ENCODE measurements at regions not wholly inside any gene's neighbourhood (a gene's known extent, or its start where the extent isn't known, plus 50 kb on each side); places are given as distances from the start of the nearest gene placed in this dataset.
"Not testable (repeated sequence)": the region's sequence is repeated elsewhere in the genome, so short reads cannot be mapped to it uniquely, and the experiment has no call there.

DNA sequence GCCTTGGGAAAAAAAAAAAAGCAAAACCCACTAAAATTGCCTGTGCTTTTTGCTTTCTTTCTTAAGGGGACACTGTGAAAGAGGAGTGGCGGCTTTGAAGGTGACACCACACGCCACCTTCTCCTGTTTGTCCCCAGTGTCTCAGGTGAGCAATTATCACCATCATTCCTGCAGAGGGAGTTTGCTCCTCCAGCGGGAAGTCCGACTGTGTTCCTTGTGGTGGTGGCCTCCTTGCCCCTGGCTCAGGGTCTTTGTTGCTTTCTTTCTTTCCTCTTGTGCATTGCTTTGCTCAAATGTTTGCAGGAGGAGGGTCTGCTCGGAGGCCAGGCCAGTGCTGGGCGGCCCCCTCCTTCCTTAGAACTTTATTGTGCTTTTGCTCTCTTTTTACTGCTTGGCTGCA lies 164.3 kb upstream of the CXCR4 start:
- Histone ChIP-seq H3K9me3 (ENCODE audit: low read depth, low read length, poor library complexity, severe bottlenecking) (no peaks in the 10 kb centered on the region), H3K36me3 (ENCODE audit: insufficient read depth, low read length, poor library complexity, severe bottlenecking) (no peaks in the 10 kb centered on the region), H3K4me3 (ENCODE audit: low read depth, low read length, poor library complexity, severe bottlenecking) (no peak overlapping the region), H3K27me3 (replicated peaks; ENCODE audit: insufficient read depth, low read depth, low read length, poor library complexity) (peaks cover 3% of the 10 kb centered on the region), H3K27ac (ENCODE audit: low read depth, low read length, poor library complexity, severe bottlenecking) (no peak overlapping the region), H3K4me1 (ENCODE audit: insufficient read depth, low read length, poor library complexity, severe bottlenecking) (no peaks in the 10 kb centered on the region)
- POLR2A ChIA-PET (ENCODE audit: low non-redundant PET) = no interaction called here
- DNase-seq (ENCODE audit: low spot score) = no peak
- no TSS peak for BruUV-seq (replicated peaks)
- TF ChIP-seq, protein P1, sequence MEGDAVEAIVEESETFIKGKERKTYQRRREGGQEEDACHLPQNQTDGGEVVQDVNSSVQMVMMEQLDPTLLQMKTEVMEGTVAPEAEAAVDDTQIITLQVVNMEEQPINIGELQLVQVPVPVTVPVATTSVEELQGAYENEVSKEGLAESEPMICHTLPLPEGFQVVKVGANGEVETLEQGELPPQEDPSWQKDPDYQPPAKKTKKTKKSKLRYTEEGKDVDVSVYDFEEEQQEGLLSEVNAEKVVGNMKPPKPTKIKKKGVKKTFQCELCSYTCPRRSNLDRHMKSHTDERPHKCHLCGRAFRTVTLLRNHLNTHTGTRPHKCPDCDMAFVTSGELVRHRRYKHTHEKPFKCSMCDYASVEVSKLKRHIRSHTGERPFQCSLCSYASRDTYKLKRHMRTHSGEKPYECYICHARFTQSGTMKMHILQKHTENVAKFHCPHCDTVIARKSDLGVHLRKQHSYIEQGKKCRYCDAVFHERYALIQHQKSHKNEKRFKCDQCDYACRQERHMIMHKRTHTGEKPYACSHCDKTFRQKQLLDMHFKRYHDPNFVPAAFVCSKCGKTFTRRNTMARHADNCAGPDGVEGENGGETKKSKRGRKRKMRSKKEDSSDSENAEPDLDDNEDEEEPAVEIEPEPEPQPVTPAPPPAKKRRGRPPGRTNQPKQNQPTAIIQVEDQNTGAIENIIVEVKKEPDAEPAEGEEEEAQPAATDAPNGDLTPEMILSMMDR (conservative IDR thresholded peaks at IDR 0.05; ENCODE audit: low read depth, low read length) = no peak
- TF ChIP-seq EZH2 (IDR thresholded peaks at IDR 0.05; ENCODE audit: borderline replicate concordance, low read depth, low read length, poor library complexity, severe bottlenecking) = no peak
- intact Hi-C loops (cut with micrococcal nuclease; ENCODE audit: unreplicated experiment) = no loop called here
- CTCF ChIA-PET = no interaction called here

DNA sequence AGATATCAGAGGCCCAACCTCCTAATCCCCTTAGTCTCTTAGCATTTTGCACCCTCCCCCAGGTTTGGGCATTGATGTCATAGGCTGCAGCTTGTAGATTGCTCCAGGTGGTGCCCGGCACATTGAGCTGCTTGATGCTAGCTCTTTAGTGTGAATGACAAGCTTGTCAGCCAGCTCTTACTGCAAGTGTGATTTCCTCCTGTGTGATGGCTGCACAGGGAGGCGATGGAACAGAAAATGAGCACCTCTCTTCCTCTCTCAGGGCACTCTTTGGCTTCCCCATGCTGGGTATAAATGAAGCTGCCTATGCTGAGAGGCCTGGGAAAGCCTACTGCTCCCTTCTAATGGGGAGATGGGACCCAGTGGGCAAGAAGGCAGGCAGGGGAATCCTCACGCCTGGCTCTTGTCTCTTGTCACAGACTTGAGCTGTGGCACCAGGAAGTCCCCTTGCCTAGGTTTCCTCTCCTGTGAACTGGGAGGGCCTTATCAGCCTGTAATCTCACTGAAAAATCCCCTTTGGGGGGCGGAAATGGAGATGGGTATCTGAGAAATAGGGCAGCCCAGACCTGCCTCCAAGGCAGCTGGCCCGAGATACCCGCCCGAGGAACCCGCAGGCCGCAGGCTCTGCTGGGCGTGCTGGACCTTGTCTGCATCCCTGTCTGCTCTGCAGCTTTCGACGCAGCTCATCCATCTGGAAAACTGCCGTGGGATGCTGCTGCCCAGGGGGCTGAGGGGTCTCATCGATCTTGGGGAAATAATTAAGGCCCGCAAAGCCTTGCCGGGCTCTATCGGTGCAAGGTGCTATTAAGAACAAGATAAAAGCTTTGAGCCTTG lies 163.5 kb upstream of the CXCR4 start:
- Histone ChIP-seq H3K9me3 (ENCODE audit: low read depth, low read length, poor library complexity, severe bottlenecking) (no peaks in the 10 kb centered on the region), H3K4me3 (ENCODE audit: low read depth, low read length, poor library complexity, severe bottlenecking) (no peak overlapping the region), H3K36me3 (ENCODE audit: insufficient read depth, low read length, poor library complexity, severe bottlenecking) (no peaks in the 10 kb centered on the region), H3K27ac (ENCODE audit: low read depth, low read length, poor library complexity, severe bottlenecking) (no peak overlapping the region), H3K27me3 (replicated peaks; ENCODE audit: insufficient read depth, low read depth, low read length, poor library complexity) (peaks cover 3% of the 10 kb centered on the region), H3K4me1 (ENCODE audit: insufficient read depth, low read length, poor library complexity, severe bottlenecking) (no peaks in the 10 kb centered on the region)
- TF ChIP-seq, protein P1 (conservative IDR thresholded peaks at IDR 0.05; ENCODE audit: low read depth, low read length) = no peak
- no peak for TF ChIP-seq EZH2 (IDR thresholded peaks at IDR 0.05; ENCODE audit: borderline replicate concordance, low read depth, low read length, poor library complexity, severe bottlenecking)
- intact Hi-C loops (cut with micrococcal nuclease; ENCODE audit: unreplicated experiment) = no loop called here
- no TSS peak for BruUV-seq (replicated peaks)
- POLR2A ChIA-PET (ENCODE audit: low non-redundant PET) = no interaction called here
- DNase-seq (ENCODE audit: low spot score) = no peak
- CTCF ChIA-PET = no interaction called here

DNA sequence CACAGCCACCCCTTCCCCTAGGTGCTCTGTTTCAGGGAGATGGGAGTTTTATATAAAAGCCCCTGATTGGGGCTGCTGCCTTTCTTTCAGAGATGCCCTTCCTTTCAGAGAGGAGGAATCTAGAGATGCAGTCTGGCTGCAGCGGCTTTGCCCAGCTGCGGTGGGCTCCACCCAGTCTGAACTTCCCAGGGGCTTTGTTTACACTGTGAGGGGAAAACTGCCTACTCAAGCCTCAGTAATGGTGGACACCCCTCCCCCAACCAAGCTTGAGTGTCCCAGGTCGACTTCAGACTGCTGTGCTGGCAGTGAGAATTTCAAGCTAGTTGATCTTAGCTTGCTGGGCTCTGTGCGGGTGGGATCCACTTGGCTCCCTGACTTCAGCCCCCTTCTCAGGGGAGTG lies 148.4 kb upstream of the CXCR4 start:
- H3K36me3 ChIP-seq (ENCODE audit: insufficient read depth, low read length, poor library complexity, severe bottlenecking); H3K27me3 ChIP-seq (replicated peaks; ENCODE audit: insufficient read depth, low read depth, low read length, poor library complexity); H3K27ac ChIP-seq (ENCODE audit: low read depth, low read length, poor library complexity, severe bottlenecking); BruUV-seq (replicated peaks); H3K9me3 ChIP-seq (ENCODE audit: low read depth, low read length, poor library complexity, severe bottlenecking); H3K4me1 ChIP-seq (ENCODE audit: insufficient read depth, low read length, poor library complexity, severe bottlenecking); CTCF ChIA-PET; POLR2A ChIA-PET (ENCODE audit: low non-redundant PET); DNase-seq (ENCODE audit: low spot score); intact Hi-C loops (cut with micrococcal nuclease; ENCODE audit: unreplicated experiment); H3K4me3 ChIP-seq (ENCODE audit: low read depth, low read length, poor library complexity, severe bottlenecking): not testable (repeated sequence)

DNA sequence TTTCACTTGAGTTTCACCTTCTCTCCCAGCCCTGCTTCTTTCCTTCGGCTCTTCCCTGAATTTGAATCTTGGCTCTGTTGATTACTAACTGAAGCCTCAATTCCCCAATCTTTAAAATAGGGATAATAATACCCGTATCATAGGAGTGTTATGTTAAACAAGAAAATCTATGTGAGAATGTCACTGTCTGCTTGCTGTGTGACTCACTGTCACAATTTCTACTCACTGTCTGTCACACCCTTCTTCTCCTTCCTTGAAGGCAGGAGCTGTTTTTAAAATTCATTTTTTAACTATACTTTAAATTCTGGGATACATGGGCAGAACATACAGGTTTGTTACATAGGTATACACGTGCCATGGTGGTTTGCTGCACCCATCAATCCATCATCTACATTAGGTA lies 141.6 kb upstream of the CXCR4 start:
- no peaks in the 10 kb centered on the region for H3K4me1 ChIP-seq (ENCODE audit: insufficient read depth, low read length, poor library complexity, severe bottlenecking)
- no peak overlapping the region for H3K4me3 ChIP-seq (ENCODE audit: low read depth, low read length, poor library complexity, severe bottlenecking)
- no TSS peak for BruUV-seq (replicated peaks)
- no peak for TF ChIP-seq EZH2 (IDR thresholded peaks at IDR 0.05; ENCODE audit: borderline replicate concordance, low read depth, low read length, poor library complexity, severe bottlenecking)
- TF ChIP-seq, protein P1 (conservative IDR thresholded peaks at IDR 0.05; ENCODE audit: low read depth, low read length) = no peak
- H3K27me3 ChIP-seq (replicated peaks; ENCODE audit: insufficient read depth, low read depth, low read length, poor library complexity) = peaks cover 5% of the 10 kb centered on the region
- DNase-seq (ENCODE audit: low spot score) = no peak
- H3K9me3 ChIP-seq (ENCODE audit: low read depth, low read length, poor library complexity, severe bottlenecking) = no peaks in the 10 kb centered on the region
- no peak overlapping the region for H3K27ac ChIP-seq (ENCODE audit: low read depth, low read length, poor library complexity, severe bottlenecking)
- CTCF ChIA-PET = no interaction called here
- no peaks in the 10 kb centered on the region for H3K36me3 ChIP-seq (ENCODE audit: insufficient read depth, low read length, poor library complexity, severe bottlenecking)
- intact Hi-C loops (cut with micrococcal nuclease; ENCODE audit: unreplicated experiment) = no loop called here
- POLR2A ChIA-PET (ENCODE audit: low non-redundant PET) = no interaction called here
